Thyroid gland (tissue), 4 donors: ENCODE measurements at regions not wholly inside any gene's neighbourhood (a gene's known extent, or its start where the extent isn't known, plus 50 kb on each side); places are given as distances from the start of the nearest gene placed in this dataset.

Experiments used
- POLR2A ChIP-seq, 2 donors: fragments of 450-650 bp; IDR thresholded peaks; one replicate each; pipeline ENCODE4 v1.6.1; 2017; ENCODE audit warnings: antibody characterized with exemption in 2 of 2, mild to moderate bottlenecking in 2 of 2, moderate library complexity in 1 of 2
- TF ChIP-seq, protein P1 (sequence below), 6 experiments: fragments of 200-600 bp in 3 of 6; fragments of 450-650 bp in 3 of 6; sonication (generic) in 3 of 6; IDR thresholded peaks; one replicate each; pipeline ENCODE4 v1.5.1; 2016 to 2019; ENCODE audit warnings: antibody characterized with exemption in 6 of 6, mild to moderate bottlenecking in 2 of 6, inconsistent platforms in 1 of 6, moderate library complexity in 1 of 6

DNA sequence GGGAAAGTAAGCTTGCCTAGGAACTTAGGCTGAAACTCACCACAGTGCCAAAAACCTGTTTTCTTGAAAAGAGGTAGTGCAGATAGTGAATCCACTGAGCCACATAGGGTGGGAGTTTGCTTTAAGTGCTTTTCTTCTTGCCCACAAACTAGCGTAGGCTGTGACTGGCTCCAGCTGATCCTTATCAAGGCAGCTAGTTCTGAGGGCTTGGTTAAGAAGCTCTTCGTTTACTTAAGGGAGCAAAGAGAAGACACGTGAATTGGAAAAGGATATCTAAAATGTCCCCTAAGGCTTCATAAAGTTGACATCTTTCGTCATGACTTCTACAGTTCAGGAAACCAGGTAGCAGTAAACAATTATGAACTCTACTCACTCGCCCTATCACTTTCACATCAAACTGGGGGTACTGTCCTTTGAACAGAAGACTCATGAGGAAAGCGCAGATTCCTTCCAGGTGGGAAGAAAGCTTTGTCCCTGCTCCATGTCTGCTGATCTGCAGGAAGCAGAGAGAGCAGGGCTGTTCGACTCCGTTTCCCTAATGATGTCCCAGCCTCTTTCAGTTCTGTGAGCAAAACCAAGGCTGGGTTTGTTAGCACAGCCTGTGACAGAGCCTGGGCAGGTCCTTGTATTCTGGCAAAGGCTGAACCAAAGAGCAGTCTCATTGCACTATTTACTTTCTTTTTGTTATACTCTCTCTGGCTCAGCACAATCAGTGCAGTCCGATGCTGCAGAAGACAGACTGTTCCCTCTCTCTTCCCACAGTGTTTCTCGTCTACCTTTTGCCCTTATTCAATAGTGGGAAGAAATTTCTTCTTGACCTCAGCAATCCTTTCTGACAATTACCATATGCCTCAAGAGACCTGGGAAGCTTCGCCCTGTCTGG is 93.5 kb upstream of the ETV6 start:
- TF ChIP-seq, protein P1, sequence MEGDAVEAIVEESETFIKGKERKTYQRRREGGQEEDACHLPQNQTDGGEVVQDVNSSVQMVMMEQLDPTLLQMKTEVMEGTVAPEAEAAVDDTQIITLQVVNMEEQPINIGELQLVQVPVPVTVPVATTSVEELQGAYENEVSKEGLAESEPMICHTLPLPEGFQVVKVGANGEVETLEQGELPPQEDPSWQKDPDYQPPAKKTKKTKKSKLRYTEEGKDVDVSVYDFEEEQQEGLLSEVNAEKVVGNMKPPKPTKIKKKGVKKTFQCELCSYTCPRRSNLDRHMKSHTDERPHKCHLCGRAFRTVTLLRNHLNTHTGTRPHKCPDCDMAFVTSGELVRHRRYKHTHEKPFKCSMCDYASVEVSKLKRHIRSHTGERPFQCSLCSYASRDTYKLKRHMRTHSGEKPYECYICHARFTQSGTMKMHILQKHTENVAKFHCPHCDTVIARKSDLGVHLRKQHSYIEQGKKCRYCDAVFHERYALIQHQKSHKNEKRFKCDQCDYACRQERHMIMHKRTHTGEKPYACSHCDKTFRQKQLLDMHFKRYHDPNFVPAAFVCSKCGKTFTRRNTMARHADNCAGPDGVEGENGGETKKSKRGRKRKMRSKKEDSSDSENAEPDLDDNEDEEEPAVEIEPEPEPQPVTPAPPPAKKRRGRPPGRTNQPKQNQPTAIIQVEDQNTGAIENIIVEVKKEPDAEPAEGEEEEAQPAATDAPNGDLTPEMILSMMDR (IDR thresholded peaks at IDR 0.05) = no peak
- TF ChIP-seq POLR2A (IDR thresholded peaks at IDR 0.05) = no peak
